ENCODE measurements at regions not wholly inside any gene's neighbourhood (a gene's known extent, or its start where the extent isn't known, plus 50 kb on each side); places are given as distances from the start of the nearest gene placed in this dataset.

DNA sequence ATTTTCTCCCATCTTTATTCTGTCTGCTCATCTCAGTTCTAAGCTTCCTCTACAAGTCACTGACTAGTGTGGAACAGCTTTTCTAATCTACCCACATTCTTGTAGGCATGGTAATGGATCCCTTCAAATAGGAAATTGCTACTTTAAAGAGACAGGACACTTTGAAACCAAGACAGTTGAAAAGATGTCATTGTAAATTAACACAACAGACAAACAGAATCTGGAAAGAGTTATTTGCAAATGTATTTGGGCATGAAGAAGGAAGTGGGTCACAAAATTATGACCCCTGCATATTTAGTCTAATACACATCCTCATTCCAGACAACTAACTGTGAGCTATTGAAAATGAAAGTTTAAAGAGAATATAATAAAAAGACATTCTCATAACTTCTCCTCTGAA is 298.2 kb upstream of the MARCKS start:
- DNase-seq (ENCODE audit: low read depth in 4 of 4, low spot score in 3 of 4): no peak

DNA sequence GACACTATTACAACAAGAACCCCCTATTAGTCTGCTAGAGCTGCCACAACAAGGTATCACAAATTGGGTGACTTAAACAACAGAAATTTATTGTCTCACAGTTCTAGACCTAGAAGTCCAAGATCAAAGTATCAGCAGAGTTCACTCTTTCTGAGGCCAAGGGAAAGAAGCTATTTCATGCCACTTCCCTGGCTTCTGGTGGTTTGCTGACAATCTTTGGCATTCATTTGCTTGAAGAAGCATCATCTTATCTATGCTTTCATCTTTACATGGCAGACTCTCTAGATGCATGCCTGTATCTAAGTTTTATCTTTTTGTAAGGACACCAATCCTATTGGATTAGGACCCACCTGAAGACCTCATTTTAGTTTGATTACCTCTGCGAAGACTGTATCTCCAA is 296.8 kb upstream of the MARCKS start:
- DNase-seq (ENCODE audit: low read depth in 4 of 4, low spot score in 3 of 4): no peak

DNA sequence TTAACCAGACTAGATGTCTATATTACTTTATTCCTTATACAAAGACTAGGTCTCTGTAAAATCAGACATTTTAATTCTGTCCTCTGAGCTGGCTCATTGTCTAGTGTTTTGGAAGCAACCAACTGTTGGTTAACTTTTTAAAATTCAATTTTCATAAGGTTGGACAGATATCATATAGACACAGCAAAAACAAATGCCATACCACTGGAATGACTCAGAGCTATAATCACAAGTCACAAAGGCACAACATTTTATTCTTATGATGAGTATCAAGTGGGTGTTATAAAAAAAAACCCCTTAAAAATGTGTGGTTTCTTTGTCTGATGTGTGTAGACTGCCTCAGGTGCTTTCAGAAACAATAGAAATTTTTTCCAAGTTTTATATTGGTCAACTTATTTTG is 296.2 kb upstream of the MARCKS start:
- no peak for DNase-seq (ENCODE audit: low read depth in 4 of 4, low spot score in 3 of 4)

DNA sequence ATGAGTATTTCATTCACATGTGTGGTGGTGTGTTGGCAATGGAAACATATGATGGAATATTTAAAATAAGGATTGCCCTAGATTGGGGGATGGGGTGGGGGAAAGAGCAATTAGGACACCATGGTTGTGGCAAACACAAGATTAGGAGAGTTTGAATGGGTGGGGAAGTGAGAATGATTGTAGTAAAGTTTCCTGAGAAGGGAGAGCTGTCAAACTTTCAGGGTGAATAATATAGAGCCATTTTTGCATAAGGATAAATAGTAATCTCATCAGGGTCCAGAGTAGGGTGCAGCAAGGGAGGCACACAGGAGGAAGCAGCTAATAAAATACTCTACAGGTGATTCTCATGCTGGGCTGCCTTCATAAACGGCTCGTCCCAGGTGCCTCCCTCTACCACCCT is 294.9 kb upstream of the MARCKS start:
- DNase-seq (ENCODE audit: low read depth in 4 of 4, low spot score in 3 of 4): no peak

DNA sequence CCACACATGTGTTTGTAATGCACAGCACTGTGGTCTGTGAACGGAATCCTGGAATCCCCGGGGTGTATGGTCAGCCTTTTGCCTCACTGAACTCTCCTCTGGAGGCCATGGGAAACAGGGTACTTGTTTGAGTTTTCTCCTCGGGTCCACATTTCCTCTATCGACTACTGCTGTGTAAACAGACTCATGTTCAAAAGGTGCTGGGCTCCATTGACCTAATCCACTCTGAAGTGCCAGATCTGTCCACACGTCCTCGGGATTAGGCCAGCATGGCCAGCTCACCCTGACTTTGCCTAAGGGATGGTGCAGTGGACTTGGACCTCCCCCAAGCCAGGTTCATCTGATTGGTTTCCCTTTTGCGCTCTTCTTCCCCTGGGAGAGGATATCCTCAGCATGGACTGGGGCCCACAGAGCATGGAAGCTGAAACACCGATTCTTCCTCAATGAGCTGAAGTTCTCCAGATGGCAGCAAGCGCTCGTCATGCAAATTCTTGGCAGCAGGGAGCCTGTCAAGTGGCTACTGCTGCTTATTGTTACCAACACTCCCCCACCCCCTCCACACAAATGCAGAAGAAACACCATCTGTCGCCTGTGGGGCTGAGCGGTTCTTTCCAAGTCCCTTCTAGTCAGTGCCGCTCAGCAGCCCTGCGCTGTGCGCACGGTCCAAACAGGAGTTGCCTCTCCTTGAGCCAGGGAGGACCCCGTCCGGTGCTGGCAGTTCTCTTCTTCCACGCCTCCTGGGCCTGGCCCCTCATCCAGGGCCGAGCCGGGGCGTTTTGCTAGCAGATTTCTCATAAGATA is 292.6 kb upstream of the MARCKS start:
- peak; percentile 57 to 73 (median 64) for DNase-seq (ENCODE audit: low read depth in 4 of 4, low spot score in 3 of 4)

DNA sequence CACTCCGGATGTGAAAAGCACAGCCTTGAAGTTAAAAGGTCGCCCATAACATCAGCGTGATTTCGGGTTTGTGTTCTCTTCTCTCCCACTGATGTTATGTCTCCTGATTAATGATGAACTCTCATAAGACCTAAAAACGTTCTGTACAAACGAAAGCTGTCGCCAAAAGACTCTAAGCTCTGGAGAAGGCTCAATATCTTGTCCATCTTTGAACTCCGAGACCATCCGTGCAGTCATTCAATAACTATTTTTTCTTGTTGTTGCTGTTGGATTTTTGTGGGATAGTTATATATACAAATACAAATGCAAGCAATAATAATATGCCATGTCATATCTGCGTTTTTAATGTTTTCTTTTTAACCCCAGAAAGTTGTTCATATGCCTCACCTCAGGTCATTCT is 291.8 kb upstream of the MARCKS start:
- DNase-seq (ENCODE audit: low read depth in 4 of 4, low spot score in 3 of 4): no peak

DNA sequence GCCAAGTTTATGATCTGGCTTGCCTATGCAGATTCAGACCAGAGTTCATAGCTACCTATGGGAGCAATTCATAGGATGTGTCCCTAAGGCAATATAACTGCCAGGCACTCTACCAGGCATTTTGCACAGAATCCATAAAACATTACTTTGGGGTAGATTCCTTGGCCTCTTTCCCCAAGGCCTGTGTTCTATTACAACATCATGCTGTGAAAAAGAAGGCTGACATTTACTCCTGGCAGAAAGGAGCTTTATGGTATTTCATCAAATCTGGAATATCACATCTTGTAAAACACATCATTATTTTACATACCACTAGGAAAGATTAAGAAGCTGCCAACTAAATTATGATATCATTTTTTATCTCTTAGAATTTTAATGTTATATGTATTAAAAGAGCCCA is 287.0 kb upstream of the MARCKS start:
- no peak for DNase-seq (ENCODE audit: low read depth in 4 of 4, low spot score in 3 of 4)

DNA sequence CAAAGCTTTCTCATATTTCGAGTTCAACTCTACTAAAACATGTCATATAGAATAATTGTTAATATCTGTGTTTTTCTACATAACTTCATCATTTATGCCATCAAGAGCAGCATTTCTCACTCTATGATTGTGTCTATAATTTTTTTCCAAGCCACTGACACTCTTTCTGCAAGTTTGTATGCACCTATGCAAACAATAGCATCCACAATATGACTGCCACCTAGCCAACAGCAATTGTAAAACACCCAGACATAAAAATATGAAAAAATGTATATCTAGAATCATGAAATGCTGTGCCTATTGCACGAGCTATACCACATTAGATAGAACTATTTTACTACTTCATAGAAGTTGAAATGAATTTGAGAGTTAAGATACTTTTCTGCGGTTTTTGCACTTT is 286.5 kb upstream of the MARCKS start:
- no peak for DNase-seq (ENCODE audit: low read depth in 4 of 4, low spot score in 3 of 4)

DNA sequence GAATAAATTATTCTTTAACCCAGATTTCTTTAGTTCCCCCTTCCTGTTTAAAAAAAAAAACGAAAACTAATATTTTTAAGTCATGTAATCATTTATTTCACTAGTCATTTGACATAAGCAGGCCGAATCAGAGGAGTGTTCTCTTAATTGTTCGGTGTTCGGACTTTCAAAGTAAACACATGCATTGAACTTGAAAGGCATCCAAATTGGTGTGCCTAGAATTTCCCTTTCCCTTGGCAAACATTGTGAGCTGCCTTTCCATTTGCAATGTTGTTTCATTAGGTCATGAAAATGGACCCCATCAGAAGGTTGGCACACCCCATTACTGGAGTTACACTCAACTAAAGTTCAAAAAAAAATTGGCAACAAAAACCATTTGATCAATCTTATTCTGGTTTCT is 283.0 kb upstream of the MARCKS start:
- DNase-seq (ENCODE audit: low read depth in 4 of 4, low spot score in 3 of 4): no peak

DNA sequence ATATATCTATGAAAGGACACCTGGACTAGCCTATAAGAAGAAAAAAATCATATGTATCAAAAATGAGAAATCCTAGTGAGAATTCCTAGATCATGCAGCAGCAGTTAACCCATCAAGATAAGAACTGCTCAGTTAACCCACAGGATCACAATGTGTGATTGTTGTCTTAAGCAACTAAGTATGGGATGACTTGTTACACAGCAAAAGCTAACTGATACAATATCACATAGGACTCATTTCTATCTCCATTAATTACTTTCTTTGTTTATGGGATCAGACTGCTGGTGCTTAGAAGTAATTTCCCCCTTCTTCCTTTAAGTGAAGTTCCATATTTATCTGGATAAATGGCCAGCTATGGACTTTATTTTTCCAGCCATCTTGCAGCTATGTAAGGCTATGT is 280.8 kb upstream of the MARCKS start:
- no peak for DNase-seq (ENCODE audit: low read depth in 4 of 4, low spot score in 3 of 4)

DNA sequence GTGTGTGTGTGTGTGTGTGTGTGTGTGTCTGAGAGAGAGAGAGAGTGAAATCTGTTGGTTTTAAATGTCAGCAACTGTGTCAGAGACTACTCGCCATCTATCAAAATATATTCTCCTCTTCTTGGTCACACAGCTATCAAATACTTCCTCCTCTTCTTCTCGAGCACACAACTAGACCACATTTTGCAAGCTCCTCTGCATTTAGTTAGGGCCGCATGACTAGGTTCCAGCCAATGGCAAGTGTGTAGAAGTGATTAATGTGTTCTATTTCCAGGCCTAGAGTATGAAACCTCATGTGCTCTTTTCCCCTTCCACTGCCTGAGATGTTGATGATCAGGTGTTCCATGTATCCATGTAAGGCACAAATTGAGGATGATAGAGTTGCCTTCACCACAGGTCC is 278.5 kb upstream of the MARCKS start:
- DNase-seq (ENCODE audit: low read depth in 4 of 4, low spot score in 3 of 4): no peak

DNA sequence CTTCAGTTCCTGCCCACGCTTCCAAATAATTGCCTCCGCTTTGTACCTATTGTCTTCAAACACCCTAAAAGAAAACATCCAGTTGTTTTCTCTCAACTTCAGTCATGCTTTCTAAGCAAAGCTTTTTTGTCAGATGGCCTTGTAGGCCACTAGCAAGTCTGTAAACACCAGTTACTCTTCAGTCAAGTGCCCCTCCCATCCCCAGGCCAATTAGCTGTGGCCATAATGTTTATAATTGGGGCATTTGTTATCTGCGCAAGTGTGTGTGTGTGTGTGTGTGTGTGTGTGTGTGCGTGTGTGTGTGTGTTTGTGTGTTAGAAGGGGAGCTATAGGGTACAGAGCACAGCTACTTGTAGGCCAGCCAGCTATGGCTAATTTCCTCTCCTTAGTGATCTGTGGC is 272.4 kb upstream of the MARCKS start:
- no peak for DNase-seq (ENCODE audit: low read depth in 4 of 4, low spot score in 3 of 4)

DNA sequence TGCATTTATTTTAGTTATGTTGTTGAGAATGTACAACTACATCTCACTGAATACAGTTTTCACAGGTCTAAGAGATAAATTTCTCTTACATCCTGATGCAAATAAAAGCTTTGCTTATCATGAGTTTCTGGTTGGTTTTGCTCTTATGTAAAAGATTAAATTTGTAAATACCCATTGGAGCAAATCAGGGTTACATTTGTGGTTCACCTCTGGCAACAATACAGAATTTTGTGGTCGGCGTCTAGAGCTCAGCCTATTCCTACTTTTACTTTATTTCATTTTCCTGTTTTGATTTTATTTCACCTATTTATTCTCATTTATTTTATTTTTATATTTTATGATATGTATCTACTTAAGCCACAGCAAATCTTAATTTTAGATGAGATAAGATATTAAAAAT is 271.9 kb upstream of the MARCKS start:
- no peak for DNase-seq (ENCODE audit: low read depth in 4 of 4, low spot score in 3 of 4)

DNA sequence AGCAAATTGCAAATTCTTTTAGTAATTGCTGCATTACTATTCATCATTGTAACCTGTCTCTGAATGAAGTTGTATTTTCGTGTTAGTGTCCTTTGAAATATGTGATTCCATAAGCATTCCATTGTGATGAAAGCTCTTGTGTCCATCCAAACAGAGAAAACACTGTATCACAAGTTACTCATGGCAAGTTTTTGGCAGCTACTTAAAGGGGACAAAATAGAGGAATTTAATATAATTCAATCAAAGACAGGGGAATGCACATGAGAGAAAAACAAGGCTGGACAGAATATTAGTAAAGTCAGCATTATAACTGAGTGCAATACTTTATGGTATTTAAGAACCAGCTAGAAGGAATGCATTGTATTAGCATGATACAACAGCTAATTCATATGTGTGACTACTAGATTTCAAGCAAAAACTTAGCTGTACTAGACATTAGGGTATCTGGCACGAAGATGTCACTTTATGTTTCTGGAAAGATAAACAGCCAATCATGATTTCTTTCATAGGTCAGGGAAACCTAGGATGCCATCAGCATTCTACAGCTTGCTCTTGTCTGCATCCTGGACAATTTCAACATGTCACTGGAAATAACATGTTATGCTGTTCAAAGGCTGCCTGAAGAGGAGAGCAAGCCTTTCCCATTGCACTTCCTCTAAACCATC is 270.6 kb upstream of the MARCKS start:
- DNase-seq (ENCODE audit: low read depth in 4 of 4, low spot score in 3 of 4): no peak

DNA sequence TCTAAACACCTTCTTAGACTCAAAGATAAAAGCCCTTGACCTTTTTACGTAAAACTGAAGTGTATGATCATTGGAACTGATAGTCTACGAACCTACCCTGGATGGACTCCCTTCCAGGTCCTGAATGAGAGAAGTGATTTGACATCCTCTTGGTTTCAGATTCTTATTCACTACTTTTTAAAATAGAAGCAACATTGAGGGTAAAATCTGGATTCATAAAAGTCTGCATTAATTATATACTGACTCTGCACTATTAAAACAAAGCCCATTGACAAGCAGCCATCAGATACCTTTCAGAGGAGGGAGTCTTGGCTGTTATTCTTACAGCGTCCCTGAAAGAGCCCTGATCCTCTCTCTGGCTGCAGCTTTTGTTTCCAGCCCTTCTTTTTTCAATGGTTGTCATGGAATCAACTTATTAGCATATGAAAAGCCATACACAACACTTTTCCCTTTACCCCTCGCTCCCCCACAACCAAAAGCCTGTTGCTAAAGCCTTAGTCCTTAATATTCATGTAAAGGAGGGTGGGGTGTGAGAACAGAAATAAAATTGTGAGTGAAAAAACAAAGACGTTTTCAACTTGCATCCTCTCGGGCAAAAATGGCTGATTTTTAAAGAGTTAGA is 270.0 kb upstream of the MARCKS start:
- DNase-seq (ENCODE audit: low read depth in 4 of 4, low spot score in 3 of 4): no peak

DNA sequence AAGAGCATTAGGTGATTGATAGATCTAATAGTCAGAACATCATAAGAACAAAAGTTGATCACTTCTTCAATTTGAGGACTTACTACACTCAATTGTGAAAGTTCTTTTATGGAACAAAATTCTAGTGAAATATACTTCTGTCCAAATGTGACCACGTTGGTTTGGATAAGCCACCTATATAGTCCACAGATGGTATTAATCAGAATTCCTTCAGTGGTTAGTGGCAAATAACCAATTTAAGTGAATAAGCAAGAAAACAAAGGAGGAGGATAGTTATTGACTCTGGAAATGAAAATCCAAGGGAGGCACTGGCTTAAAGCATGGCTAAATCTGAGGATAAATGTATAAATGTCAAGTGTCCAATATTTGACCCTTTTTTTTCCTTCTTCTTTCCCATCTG is 268.5 kb upstream of the MARCKS start:
- DNase-seq (ENCODE audit: low read depth in 4 of 4, low spot score in 3 of 4): no peak

DNA sequence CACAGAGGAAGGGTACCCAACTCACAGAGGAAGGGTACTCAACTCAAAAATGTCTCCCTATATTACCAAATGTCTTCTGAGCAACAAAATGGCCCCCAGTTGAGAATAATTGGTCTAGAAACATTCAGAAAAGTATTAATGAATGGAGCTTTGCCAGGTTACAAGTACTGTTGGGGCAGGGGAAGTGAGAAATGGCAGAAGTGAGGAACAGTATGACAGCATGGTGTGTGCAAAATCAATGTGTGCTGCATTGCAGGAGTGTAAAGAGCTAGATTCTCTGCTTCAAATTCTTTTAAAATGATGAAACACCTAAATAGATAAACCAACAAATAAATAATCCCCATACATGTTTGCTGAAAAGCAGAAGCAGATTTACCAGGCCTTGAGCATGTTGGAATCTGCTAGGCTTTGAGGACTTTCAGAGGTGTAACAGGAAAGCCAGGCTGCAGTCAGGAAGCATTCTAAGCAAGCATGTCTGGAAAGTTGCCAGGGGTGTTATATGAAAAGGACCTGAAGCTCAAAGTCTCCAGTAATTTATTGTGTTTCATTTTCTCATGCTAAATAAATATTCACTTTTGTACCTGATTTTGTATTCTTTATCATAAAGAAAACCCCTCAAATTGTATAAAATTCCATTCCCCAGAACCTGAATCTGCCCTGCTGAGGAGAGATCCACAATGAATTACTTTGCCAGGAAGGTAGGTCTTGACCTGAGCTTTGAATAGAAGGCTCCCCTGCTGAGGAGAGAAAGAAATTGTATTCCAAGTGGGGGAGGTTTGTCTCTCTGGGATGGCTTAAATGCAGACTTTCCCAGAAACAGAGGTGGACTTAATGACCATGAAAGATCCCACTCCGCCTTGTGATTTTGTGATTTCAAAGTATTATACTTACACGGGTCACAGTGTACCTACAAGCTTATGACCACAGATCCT is 265.0 kb upstream of the MARCKS start:
- peak in 2 of 4 donors; percentile 31 to 37 for DNase-seq (ENCODE audit: low read depth in 4 of 4, low spot score in 3 of 4)

DNA sequence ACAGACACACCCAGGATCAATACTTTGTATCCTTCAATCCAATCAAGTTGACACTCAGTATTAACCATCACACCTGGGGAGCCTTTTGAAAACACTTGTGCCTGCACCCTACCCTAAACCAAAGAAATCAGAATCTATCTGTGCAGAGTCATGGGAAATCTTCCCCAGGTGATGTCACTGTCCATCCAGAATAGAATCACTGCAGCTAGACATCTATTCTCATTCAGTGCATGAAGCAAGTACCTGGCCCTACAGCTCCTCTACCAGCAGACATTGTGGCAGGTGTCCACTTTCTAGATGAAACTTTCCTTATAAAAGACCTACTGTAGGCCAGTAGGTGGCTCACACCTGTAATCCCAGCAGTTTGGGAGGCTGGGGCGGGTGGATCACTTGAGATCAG is 262.4 kb upstream of the MARCKS start:
- no peak for DNase-seq (ENCODE audit: low read depth in 4 of 4, low spot score in 3 of 4)

DNA sequence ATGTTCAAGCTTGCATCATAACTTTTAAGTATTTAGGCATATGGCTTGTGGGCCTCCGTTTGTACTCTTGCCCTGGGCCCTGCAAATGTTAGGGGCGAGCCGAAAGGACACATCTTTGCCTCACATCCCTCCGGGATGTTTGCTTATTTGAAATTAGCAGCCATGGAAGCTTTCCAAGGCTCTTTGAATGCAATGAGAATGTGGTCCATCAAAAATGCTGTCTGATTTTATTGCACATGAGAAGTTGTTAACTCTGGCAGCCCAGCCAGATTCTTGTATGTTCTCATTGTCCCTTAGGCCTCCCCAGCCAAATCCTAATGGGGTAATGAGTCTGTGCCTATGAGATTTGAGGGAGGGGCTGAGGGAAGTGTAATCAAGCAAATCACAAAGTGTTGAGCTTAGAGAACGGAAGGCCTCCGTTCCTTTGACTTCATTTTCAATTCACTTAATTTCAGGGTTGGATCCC is 261.2 kb upstream of the MARCKS start:
- DNase-seq (ENCODE audit: low read depth in 4 of 4, low spot score in 3 of 4): peak; percentile 60 to 78 (median 72)

DNA sequence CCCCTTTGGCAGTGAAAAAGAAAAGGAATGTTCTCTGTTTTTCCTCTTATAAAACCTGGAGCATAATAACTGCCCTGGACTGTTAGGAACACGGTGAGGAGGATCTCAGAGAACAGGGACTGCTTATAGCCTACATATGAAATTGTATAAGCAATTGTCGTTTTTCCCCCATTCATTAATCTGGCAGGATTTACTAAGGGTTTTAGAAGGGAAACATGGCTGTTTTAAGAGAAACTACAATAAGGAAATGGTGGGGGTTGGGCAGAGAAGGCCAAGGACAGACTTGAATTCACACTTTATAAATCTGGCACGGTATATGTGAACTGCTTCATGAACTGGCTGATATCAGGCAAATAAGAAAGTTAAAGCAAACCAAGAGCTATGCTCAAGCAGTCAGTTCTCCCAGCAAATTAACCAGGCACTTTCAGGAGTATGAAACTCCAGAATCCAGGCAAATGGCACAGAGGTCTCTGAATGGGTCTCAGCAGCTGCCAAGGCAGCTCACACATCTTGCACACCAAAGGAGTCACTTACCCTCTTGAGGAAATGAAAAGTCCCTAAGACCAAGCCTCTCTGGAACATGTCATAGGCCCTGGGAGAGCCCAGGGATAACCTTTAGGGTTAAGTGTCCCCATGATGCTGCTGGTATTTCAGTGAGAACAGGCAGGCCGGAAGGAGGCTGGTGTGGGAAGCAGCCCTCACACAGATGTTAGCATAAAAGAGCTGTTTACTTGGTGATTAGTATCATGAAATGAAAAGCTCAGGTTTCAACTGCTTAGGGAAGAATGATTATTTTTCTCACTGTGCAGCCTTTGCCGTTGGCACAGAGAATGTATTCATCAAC is 260.5 kb upstream of the MARCKS start:
- DNase-seq (ENCODE audit: low read depth in 4 of 4, low spot score in 3 of 4): peak in 2 of 4 donors; percentile 40 to 41

Measured in right renal pelvis (tissue), 4 donors.